GM12892 (cell line): ENCODE measurements at regions not wholly inside any gene's neighbourhood (a gene's known extent, or its start where the extent isn't known, plus 50 kb on each side); places are given as distances from the start of the nearest gene placed in this dataset.

Source experiments
- DNase-seq: peaks from one replicate; pipeline ENCODE4 v3.0.0; 2011; ENCODE audit not compliant: insufficient read length
- FAIRE-seq: peaks from 2 replicates; lab custom pipeline; 2011; peaks lifted over from hg19 to GRCh38; lab: Jason Lieb, UNC
- POLR2A ChIP-seq: IDR thresholded peaks from 2 replicates; pipeline ENCODE4 v1.6.1; 2011; ENCODE audit warnings: low read depth, low read length, control low read depth
- POLR2AphosphoS5 ChIP-seq: IDR thresholded peaks from 2 replicates; pipeline ENCODE4 v1.6.1; 2011; ENCODE audit warnings: low read depth, low read length, control low read depth
- TAF1 ChIP-seq: IDR thresholded peaks from 2 replicates; pipeline ENCODE4 v1.6.1; 2011; ENCODE audit warnings: low read depth, mild to moderate bottlenecking, control low read depth, low read length, borderline replicate concordance

- DNase-seq (no peak), FAIRE-seq (no peak)
- no peak for TF ChIP-seq POLR2A
- TF ChIP-seq TAF1: no peak
- no peak for TF ChIP-seq POLR2AphosphoS5
Observed at GRCh38 chr5:4422247-4422646, 717.9 kb upstream of the ADAMTS16 start.

GRCh38 chr5:4424895-4425294 is 715.2 kb upstream of the ADAMTS16 start:
- DNase-seq: no peak
- TF ChIP-seq POLR2A: no peak
- TF ChIP-seq POLR2AphosphoS5: no peak
- no peak for TF ChIP-seq TAF1
- FAIRE-seq: no peak

GRCh38 chr5:4440536-4440935 is 699.6 kb upstream of the ADAMTS16 start:
- DNase-seq: no peak
- TF ChIP-seq TAF1 (no peak), POLR2AphosphoS5 (no peak), POLR2A (no peak)
- no peak for FAIRE-seq

- DNase-seq: no peak
- no peak for FAIRE-seq
- no peak for TF ChIP-seq TAF1
- TF ChIP-seq POLR2A: no peak
- TF ChIP-seq POLR2AphosphoS5: no peak
Observed at GRCh38 chr5:4442221-4442620, 697.9 kb upstream of the ADAMTS16 start.

- FAIRE-seq (no peak), DNase-seq (no peak)
- TF ChIP-seq TAF1 (no peak), POLR2A (no peak), POLR2AphosphoS5 (no peak)
Observed at GRCh38 chr5:4447657-4448056, 692.5 kb upstream of the ADAMTS16 start.

GRCh38 chr5:4453655-4454054 is 686.5 kb upstream of the ADAMTS16 start:
- no peak for FAIRE-seq
- no peak for DNase-seq
- TF ChIP-seq TAF1 (no peak), POLR2A (no peak), POLR2AphosphoS5 (no peak)

GRCh38 chr5:4479426-4479825 is 660.7 kb upstream of the ADAMTS16 start:
- no peak for FAIRE-seq
- DNase-seq: no peak
- TF ChIP-seq TAF1: no peak
- TF ChIP-seq POLR2A: no peak
- TF ChIP-seq POLR2AphosphoS5: no peak

- FAIRE-seq (no peak), DNase-seq (no peak)
- TF ChIP-seq POLR2A (no peak), POLR2AphosphoS5 (no peak), TAF1 (no peak)
Observed at GRCh38 chr5:4480528-4481349, 659.4 kb upstream of the ADAMTS16 start.

GRCh38 chr5:4487581-4487980 is 652.5 kb upstream of the ADAMTS16 start:
- DNase-seq (no peak), FAIRE-seq (no peak)
- no peak for TF ChIP-seq POLR2A
- TF ChIP-seq POLR2AphosphoS5: no peak
- TF ChIP-seq TAF1: no peak

GRCh38 chr5:4511996-4512656 is 628.0 kb upstream of the ADAMTS16 start:
- TF ChIP-seq TAF1: no peak
- TF ChIP-seq POLR2A: no peak
- FAIRE-seq (no peak), DNase-seq (no peak)

GRCh38 chr5:4513381-4513780 is 626.7 kb upstream of the ADAMTS16 start:
- DNase-seq (no peak), FAIRE-seq (no peak)
- TF ChIP-seq POLR2AphosphoS5: no peak
- no peak for TF ChIP-seq TAF1
- TF ChIP-seq POLR2A: no peak

GRCh38 chr5:4514067-4514648 is 626.0 kb upstream of the ADAMTS16 start:
- FAIRE-seq (no peak), DNase-seq (no peak)
- no peak for TF ChIP-seq POLR2AphosphoS5
- no peak for TF ChIP-seq TAF1
- TF ChIP-seq POLR2A: no peak
